ENCODE measurements at regions not wholly inside any gene's neighbourhood (a gene's known extent, or its start where the extent isn't known, plus 50 kb on each side); places are given as distances from the start of the nearest gene placed in this dataset.

DNA sequence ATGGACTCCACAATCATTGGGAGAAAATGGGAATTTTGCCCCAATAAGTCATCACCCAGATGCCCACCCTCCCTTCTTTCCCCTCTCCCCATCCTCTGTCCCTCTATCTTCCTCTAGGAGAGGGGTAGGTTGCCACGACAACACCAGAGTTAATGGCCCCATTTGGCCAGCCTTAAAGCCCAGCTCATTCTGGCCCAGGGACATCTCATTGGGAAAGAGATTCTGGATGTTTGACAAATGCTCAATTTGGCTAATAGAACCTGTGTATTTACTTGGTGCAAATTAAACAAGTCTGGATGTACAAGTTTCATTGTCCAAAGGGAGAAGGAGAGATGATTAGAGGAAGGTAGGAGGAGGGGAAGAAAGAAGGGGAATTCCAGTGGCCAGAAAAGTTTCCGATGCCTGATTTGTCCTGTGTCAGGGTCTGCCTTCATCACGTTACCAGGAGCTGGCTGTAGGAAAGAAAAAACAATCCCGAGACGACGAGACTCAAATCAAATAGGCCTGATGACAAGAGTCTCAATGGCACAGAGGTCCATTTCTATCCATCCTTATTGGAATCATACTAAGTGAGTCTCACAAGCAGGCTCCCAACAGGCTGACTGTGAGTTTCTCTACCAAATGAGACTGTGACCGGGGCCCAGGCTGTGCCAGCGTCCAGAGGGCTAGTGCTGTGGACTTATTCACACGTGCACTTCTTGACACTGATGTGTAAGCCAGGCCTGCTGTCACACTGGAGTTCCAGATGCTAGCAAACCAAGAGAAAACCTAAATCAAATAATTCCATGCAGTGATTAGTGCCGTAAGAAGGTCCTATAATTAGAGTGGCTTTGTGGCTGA lies 265.2 kb upstream of the APCDD1 start:
- TF ChIP-seq, protein P1, sequence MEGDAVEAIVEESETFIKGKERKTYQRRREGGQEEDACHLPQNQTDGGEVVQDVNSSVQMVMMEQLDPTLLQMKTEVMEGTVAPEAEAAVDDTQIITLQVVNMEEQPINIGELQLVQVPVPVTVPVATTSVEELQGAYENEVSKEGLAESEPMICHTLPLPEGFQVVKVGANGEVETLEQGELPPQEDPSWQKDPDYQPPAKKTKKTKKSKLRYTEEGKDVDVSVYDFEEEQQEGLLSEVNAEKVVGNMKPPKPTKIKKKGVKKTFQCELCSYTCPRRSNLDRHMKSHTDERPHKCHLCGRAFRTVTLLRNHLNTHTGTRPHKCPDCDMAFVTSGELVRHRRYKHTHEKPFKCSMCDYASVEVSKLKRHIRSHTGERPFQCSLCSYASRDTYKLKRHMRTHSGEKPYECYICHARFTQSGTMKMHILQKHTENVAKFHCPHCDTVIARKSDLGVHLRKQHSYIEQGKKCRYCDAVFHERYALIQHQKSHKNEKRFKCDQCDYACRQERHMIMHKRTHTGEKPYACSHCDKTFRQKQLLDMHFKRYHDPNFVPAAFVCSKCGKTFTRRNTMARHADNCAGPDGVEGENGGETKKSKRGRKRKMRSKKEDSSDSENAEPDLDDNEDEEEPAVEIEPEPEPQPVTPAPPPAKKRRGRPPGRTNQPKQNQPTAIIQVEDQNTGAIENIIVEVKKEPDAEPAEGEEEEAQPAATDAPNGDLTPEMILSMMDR (IDR thresholded peaks at IDR 0.05): no peak
- no peak for TF ChIP-seq POLR2A (IDR thresholded peaks at IDR 0.05)

All from ovary (tissue), 3 donors.